Neural progenitor cell (in vitro differentiated cells): ENCODE measurements at regions not wholly inside any gene's neighbourhood (a gene's known extent, or its start where the extent isn't known, plus 50 kb on each side); places are given as distances from the start of the nearest gene placed in this dataset.

ENCODE experiments used
- DNase-seq: peaks from one replicate; pipeline ENCODE4 v3.0.0-alpha.2; 2016; ENCODE audit warnings: low spot score
- H2AFZ ChIP-seq: fragments of 200-600 bp; sonication (generic); replicated peaks from 2 replicates; pipeline ENCODE4 v1.6.1; 2016; ENCODE audit warnings: antibody characterized with exemption
- H3F3A ChIP-seq: fragments of 200-600 bp; sonication (generic); 2 replicates; pipeline ENCODE4 v1.6.1; 2016; ENCODE audit warnings: antibody characterized with exemption, low read depth
- H3K27ac ChIP-seq: fragments of 200-600 bp; sonication (generic); 2 replicates; pipeline ENCODE4 v1.5.1; 2016; ENCODE audit warnings: mild to moderate bottlenecking
- H3K27me3 ChIP-seq: fragments of 200-600 bp; sonication (generic); 2 replicates; pipeline ENCODE4 v1.6.1; 2016; ENCODE audit warnings: mild to moderate bottlenecking, moderate library complexity
- H3K36me3 ChIP-seq: fragments of 200-600 bp; sonication (generic); 2 replicates; pipeline ENCODE4 v1.5.1; 2016
- H3K4me1 ChIP-seq: fragments of 200-600 bp; sonication (generic); 2 replicates; pipeline ENCODE4 v1.6.1; 2016; ENCODE audit warnings: mixed run types
- H3K4me2 ChIP-seq: fragments of 200-600 bp; sonication (generic); 2 replicates; pipeline ENCODE4 v1.6.1; 2016
- H3K4me3 ChIP-seq: fragments of 200-600 bp; sonication (generic); 2 replicates; pipeline ENCODE4 v1.5.1; 2016
- H3K79me2 ChIP-seq: fragments of 200-600 bp; sonication (generic); 2 replicates; pipeline ENCODE4 v1.6.1; 2016; ENCODE audit warnings: low read depth
- H3K9ac ChIP-seq: fragments of 200-600 bp; sonication (generic); 2 replicates; pipeline ENCODE4 v1.6.1; 2016
- H3K9me3 ChIP-seq: fragments of 200-600 bp; sonication (generic); 2 replicates; pipeline ENCODE4 v1.5.1; 2016; ENCODE audit warnings: low read depth
- H4K20me1 ChIP-seq: fragments of 200-600 bp; sonication (generic); 2 replicates; pipeline ENCODE4 v1.6.1; 2016; ENCODE audit warnings: low read depth
- H3K27ac Mint-ChIP-seq: 3 replicates; pipeline ENCODE4 v1.8.0; 2021; ENCODE audit warnings: mixed read lengths
- H3K27me3 Mint-ChIP-seq: 2 replicates; pipeline ENCODE4 v1.8.0; 2022; ENCODE audit warnings: low read depth, mild to moderate bottlenecking, inconsistent platforms, moderate library complexity, mixed read lengths; ENCODE audit not compliant: insufficient read depth
- H3K36me3 Mint-ChIP-seq: 3 replicates; pipeline ENCODE4 v1.8.0; 2021; ENCODE audit warnings: mixed read lengths
- H3K4me1 Mint-ChIP-seq: 3 replicates; pipeline ENCODE4 v1.8.0; 2021; ENCODE audit warnings: mixed read lengths
- H3K4me3 Mint-ChIP-seq: 3 replicates; pipeline ENCODE4 v1.8.0; 2021; ENCODE audit warnings: mild to moderate bottlenecking, moderate library complexity, mixed read lengths
- H3K9me3 Mint-ChIP-seq: 3 replicates; pipeline ENCODE4 v1.8.0; 2020; ENCODE audit warnings: mixed read lengths
- CTCF ChIP-seq: fragments of 200-600 bp; sonication (generic); IDR thresholded peaks from 2 replicates; pipeline ENCODE4 v1.5.1; 2017; ENCODE audit warnings: antibody characterized with exemption, mild to moderate bottlenecking
- EZH2 ChIP-seq: fragments of 200-600 bp; sonication (generic); IDR thresholded peaks from 2 replicates; pipeline ENCODE4 v1.6.1; 2017; ENCODE audit warnings: antibody characterized with exemption, mild to moderate bottlenecking, moderate library complexity
- EZH2phosphoT487 ChIP-seq: fragments of 200-600 bp; sonication (generic); IDR thresholded peaks from 2 replicates; pipeline ENCODE4 v1.6.1; 2017; ENCODE audit warnings: antibody characterized with exemption

GRCh38 chr9:108486831-108487230, 369.0 kb downstream of the ACTL7B start:
- Mint-ChIP-seq H3K4me1 (no peaks in the 10 kb centered on the region), H3K36me3 (no peaks in the 10 kb centered on the region), H3K4me3 (no peak overlapping the region), H3K27ac (no peak overlapping the region), H3K9me3 (no peaks in the 10 kb centered on the region), H3K27me3 (peaks cover 3% of the 10 kb centered on the region)
- TF ChIP-seq EZH2phosphoT487 (no peak), CTCF (no peak), EZH2 (no peak)
- Histone ChIP-seq H4K20me1 (no peaks in the 10 kb centered on the region), H3K4me3 (no peak overlapping the region), H3K4me1 (no peaks in the 10 kb centered on the region), H3K4me2 (no peak overlapping the region), H3F3A (no peaks in the 10 kb centered on the region), H2AFZ (no peak overlapping the region), H3K79me2 (no peaks in the 10 kb centered on the region), H3K9me3 (no peaks in the 10 kb centered on the region), H3K9ac (no peak overlapping the region), H3K27me3 (no peaks in the 10 kb centered on the region), H3K27ac (no peak overlapping the region), H3K36me3 (no peaks in the 10 kb centered on the region)
- DNase-seq = no peak

- no peak overlapping the region for H3K9ac ChIP-seq
- H3K27ac Mint-ChIP-seq = no peak overlapping the region
- H4K20me1 ChIP-seq = no peaks in the 10 kb centered on the region
- H3K36me3 Mint-ChIP-seq = no peaks in the 10 kb centered on the region
- H2AFZ ChIP-seq = no peak overlapping the region
- H3K9me3 Mint-ChIP-seq = no peaks in the 10 kb centered on the region
- H3K4me3 ChIP-seq = no peak overlapping the region
- H3K9me3 ChIP-seq = no peaks in the 10 kb centered on the region
- H3K27me3 ChIP-seq = no peaks in the 10 kb centered on the region
- H3K79me2 ChIP-seq = no peaks in the 10 kb centered on the region
- H3F3A ChIP-seq = no peaks in the 10 kb centered on the region
- H3K27me3 Mint-ChIP-seq = no peaks in the 10 kb centered on the region
- no peak overlapping the region for H3K4me3 Mint-ChIP-seq
- H3K4me2 ChIP-seq = no peak overlapping the region
- TF ChIP-seq EZH2phosphoT487 (no peak), EZH2 (no peak), CTCF (no peak)
- no peak for DNase-seq
- H3K36me3 ChIP-seq = no peaks in the 10 kb centered on the region
- no peak overlapping the region for H3K27ac ChIP-seq
- H3K4me1 ChIP-seq = no peaks in the 10 kb centered on the region
- H3K4me1 Mint-ChIP-seq = no peaks in the 10 kb centered on the region
These were observed 371.3 kb downstream of the ACTL7B start for GRCh38 chr9:108484468-108484867.

- Histone ChIP-seq H3K27ac (no peak overlapping the region), H3F3A (no peaks in the 10 kb centered on the region), H2AFZ (no peak overlapping the region), H3K36me3 (no peaks in the 10 kb centered on the region), H4K20me1 (no peaks in the 10 kb centered on the region), H3K4me2 (no peak overlapping the region), H3K9ac (no peak overlapping the region), H3K27me3 (no peaks in the 10 kb centered on the region), H3K4me3 (no peak overlapping the region), H3K9me3 (no peaks in the 10 kb centered on the region), H3K4me1 (no peaks in the 10 kb centered on the region), H3K79me2 (no peaks in the 10 kb centered on the region)
- TF ChIP-seq EZH2phosphoT487 (no peak), EZH2 (no peak), CTCF (no peak)
- no peaks in the 10 kb centered on the region for H3K36me3 Mint-ChIP-seq
- H3K27me3 Mint-ChIP-seq = no peaks in the 10 kb centered on the region
- no peaks in the 10 kb centered on the region for H3K4me1 Mint-ChIP-seq
- no peak overlapping the region for H3K27ac Mint-ChIP-seq
- no peak overlapping the region for H3K4me3 Mint-ChIP-seq
- no peak for DNase-seq
- no peaks in the 10 kb centered on the region for H3K9me3 Mint-ChIP-seq
These were observed 372.1 kb downstream of the ACTL7B start for GRCh38 chr9:108483676-108484075.
